Right renal cortex interstitium (tissue), 3 donors: ENCODE measurements at regions not wholly inside any gene's neighbourhood (a gene's known extent, or its start where the extent isn't known, plus 50 kb on each side); places are given as distances from the start of the nearest gene placed in this dataset.

Source experiments
- DNase-seq, 3 donors: peaks; one replicate each; pipeline ENCODE4 v3.0.0-alpha.2; 2013; ENCODE audit warnings: low read depth in 3 of 3, low spot score in 2 of 3

DNA sequence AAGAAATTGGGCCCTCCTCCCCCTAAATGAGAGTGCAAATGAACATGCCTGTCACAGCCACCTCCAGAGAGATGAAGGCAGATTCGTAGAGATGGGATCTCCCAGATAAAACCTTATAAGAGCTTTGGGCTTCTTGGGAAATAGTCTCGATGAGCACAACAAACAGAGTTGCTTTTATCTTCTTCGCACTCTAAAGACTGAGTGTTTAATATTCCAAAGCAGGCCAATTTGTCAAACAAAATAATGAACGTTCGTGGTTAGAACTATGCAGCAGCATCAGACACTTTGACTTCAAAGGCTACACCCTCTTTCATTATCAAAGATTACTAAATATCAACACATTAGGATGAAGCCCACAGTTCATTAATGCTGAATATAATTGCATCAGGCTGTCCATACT lies 256.2 kb downstream of the SKIDA1 start:
- DNase-seq, result no peak

DNA sequence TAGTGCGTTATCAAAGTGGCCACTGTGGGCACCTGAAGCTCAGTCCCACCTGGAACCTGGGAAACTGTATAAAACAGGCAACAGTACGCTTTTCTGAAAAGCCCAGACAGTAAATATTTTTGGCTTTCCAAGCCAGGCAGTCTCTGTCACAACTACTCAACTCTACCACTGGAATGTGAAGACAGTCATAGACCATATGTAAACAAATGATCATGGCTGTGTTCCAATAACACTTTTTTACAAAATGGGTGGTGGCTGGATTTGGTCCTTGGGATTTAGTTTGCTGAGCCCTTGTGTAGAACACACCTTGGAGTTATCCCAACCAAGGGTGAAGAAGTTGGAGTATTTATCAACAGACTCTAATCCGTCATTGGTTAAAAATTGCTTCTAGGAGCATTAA lies 259.9 kb downstream of the SKIDA1 start:
- DNase-seq, result no peak

GRCh38 chr10:21264271-21264670 lies 261.2 kb downstream of the SKIDA1 start:
- DNase-seq, result no peak

- no peak for DNase-seq
These were observed 261.6 kb downstream of the SKIDA1 start for GRCh38 chr10:21263839-21264238.

GRCh38 chr10:21263263-21263803 lies 262.1 kb downstream of the SKIDA1 start:
- no peak for DNase-seq

DNA sequence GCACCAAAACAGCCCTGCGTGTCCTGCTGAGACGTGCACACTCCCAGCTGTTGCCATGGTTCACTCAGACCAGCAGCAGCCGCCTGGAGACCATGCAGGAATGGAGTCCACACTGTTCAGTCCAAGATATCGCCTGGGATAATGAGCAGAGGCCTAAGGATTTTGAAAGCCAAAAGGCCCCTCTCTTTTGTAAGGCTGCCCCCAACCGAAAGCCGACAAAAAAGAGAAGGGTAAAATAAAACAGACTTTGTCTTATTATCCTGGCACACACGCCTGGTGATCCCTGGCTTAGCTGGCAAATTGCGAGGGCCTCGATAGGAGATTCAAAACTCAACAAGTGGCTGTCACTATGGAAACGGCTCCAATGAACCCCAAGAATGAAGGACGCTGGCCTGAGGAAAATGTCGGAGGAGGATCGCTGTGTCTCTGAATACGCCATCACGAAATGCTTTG lies 263.6 kb downstream of the SKIDA1 start:
- no peak for DNase-seq

- DNase-seq, result no peak
These were observed 264.9 kb downstream of the SKIDA1 start for GRCh38 chr10:21260506-21261149.

DNA sequence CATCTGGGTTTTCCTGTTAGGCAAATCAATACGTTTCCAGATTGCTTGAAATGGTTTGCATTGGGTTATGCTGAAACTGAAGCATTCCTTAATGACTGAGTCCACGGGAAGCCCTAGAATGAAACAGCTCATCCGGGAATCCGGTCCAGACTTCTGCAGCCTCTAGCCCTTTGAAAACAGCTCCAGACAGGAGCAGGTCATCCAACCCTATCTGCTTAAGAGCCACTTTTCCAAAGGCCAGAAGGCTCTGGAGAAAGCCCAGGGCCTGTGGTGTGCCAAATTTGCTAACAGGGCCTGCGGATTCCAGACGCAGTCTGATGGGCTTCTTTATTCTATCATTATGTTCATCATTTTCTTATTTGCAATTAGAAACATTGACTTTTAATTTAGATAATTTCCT lies 265.4 kb downstream of the SKIDA1 start:
- no peak for DNase-seq

- DNase-seq, result no peak
These were observed 267.6 kb downstream of the SKIDA1 start for GRCh38 chr10:21257919-21258318.

DNA sequence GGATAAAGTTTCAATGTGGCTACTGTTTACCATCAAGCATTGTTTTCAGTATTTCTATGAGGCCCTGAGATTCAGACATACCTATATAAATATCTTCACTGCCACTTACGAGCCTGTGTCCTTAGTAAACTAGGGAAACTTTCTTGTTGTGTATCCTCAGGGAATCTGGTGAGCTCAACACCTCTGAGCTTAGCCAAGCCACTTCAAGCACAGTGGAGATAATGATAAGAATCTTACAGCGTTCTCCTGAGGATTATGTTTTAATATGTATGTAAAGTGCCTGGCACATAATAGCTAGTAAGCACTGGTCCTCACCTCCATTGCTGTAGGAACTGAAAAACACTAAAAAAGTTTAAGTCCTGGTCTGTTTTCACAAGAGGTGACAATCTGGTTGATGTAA lies 268.3 kb downstream of the SKIDA1 start:
- DNase-seq, result no peak

GRCh38 chr10:21249435-21249834 lies 276.0 kb downstream of the SKIDA1 start:
- DNase-seq, result no peak

- no peak for DNase-seq
These were observed 277.9 kb downstream of the SKIDA1 start for GRCh38 chr10:21247592-21247991.

GRCh38 chr10:21246178-21246577 lies 279.3 kb downstream of the SKIDA1 start:
- no peak for DNase-seq

- no peak for DNase-seq
These were observed 281.7 kb downstream of the SKIDA1 start for GRCh38 chr10:21243748-21244257.

DNA sequence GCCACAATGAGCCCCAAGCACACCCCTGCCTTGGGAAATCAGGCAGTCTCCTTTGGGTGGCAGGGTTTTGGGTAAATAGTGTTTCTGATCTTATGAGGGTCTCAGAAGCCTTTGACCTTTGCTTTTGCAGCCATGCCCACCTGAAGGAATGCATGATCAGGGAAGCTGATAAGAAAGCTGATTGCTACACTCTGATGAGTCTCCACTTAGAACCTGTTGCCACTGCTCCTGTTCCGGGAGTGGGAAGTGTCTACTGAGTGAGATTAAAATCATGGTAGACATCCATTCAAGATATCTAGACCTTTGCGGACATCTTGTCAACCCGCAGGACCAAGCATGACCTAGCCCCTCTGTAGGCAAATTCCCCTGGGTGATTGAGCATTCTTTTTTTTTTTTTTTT lies 282.6 kb downstream of the SKIDA1 start:
- no peak for DNase-seq

GRCh38 chr10:21238717-21239116 lies 286.8 kb downstream of the SKIDA1 start:
- DNase-seq, result peak in 1 of 3 donors; percentile 24

DNA sequence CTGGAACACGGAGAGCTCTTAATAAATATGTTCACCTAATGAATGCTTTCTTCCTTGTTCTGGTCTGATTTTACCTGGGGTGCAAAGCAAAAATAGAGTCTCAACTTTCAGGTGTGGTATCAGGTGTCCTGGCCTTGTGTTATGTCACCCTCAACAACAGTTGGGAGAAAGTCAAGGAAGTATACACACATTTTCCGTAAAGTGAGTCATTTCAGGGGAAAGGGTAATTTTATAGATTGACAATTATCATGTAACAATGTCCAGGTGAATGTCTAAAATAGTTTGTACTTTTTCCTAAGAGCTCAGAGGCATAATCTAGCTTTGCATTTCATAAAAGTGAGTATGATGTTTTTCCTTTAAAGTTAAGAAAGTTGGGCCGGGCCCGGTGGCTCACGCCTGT lies 287.4 kb downstream of the SKIDA1 start:
- DNase-seq, result no peak

- no peak for DNase-seq
These were observed 290.7 kb downstream of the SKIDA1 start for GRCh38 chr10:21234761-21235160.

DNA sequence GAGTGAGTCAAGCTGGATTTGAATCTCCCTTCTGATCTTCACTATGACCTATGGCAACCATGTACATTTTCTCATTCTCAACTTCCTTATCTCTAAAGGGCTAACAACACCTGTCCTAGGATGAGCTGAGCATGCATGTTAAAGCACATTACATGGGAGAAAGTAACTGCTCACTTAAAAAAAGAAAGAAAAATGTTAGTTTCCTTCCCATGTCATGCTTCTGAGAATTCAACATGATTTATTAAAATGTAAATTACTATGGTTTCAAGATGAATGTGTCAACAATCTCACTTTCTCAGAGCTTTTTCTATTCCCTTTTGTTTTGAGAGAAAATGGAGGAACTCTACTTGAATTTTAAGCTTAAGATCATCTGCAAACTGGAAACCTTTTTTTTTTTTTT lies 295.3 kb downstream of the SKIDA1 start:
- no peak for DNase-seq

DNA sequence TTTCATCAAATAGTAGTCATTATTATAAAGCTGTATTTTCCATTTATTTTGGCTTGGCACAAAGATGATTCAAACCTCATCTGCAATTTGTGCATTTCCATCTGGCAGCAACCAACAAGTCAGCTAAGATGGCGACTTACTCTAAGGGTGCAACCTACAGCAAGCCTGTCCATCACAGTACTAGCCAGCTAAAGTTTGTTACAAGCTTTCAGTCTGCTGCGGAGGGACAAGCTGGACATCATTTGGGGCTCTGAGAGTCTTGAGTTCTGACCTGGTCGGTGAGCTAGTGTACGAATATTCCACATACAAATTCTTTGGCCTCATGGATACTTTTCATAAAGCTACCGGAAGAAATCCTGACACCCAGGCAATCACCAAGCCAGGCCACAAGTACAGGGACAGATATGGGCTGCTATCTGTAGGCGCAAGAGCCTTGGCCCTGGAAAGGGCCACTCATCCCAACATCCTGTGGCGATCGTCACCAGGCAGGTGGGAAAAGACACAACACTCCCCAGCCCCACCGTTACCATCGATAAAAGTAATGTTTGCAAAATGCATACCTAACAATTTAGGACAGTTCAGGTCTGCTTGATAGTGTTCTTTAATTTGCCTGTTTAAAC lies 307.6 kb downstream of the SKIDA1 start:
- DNase-seq, result no peak

GRCh38 chr10:21217107-21217506 lies 308.4 kb downstream of the SKIDA1 start:
- DNase-seq, result no peak

DNA sequence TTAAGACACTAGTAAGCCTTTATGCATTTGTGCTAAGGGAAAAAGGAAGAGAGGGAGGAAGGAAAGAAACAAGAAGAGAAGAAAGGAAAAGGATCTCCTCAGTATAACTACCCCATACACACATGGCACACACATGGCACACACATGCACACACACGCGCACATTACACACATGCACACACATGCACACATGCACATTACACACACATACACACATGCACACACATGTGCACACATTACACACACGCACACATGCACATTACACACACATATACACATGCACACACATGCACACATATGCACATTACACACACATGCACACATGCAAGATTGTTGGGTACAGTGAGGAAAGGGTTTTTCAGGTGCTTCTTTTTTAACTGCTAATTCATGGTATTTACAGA lies 311.2 kb downstream of the SKIDA1 start:
- no peak for DNase-seq
